HG02973 (cell line): ENCODE measurements at regions not wholly inside any gene's neighbourhood (a gene's known extent, or its start where the extent isn't known, plus 50 kb on each side); places are given as distances from the start of the nearest gene placed in this dataset.
"Not testable (repeated sequence)": the region's sequence is repeated elsewhere in the genome, so short reads cannot be mapped to it uniquely, and the experiment has no call there.

Source experiments
- ATAC-seq: cut with Tn5 transposase; IDR thresholded peaks from one replicate; pipeline ENCODE4 v1.9.1; 2021; ENCODE audit warnings: moderate library complexity; ENCODE audit not compliant: unreplicated experiment

GRCh38 chr16:77488652-77489051 is 53.8 kb upstream of the ADAMTS18 start:
- ATAC-seq = no peak

- no peak for ATAC-seq
These were observed 56.3 kb upstream of the ADAMTS18 start for GRCh38 chr16:77491091-77491490.

GRCh38 chr16:77496934-77497333 is 62.1 kb upstream of the ADAMTS18 start:
- ATAC-seq = no peak

GRCh38 chr16:77499373-77500285 is 64.8 kb upstream of the ADAMTS18 start:
- no peak for ATAC-seq

DNA sequence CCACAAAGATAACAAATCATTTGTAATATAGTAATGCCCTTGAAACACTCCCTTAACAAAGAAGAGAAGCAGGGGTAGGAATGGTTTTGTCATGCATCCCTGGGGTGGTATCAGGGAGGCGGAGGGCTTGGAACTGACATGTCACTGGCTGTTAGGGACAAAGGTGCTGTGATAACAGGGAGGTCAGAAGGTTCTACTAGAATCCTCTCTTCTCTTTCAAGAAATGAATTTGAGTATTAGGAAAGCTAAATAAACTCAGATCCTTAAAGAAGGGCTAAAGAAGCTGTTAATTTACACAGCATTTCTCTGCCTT is 65.4 kb upstream of the ADAMTS18 start:
- no peak for ATAC-seq

DNA sequence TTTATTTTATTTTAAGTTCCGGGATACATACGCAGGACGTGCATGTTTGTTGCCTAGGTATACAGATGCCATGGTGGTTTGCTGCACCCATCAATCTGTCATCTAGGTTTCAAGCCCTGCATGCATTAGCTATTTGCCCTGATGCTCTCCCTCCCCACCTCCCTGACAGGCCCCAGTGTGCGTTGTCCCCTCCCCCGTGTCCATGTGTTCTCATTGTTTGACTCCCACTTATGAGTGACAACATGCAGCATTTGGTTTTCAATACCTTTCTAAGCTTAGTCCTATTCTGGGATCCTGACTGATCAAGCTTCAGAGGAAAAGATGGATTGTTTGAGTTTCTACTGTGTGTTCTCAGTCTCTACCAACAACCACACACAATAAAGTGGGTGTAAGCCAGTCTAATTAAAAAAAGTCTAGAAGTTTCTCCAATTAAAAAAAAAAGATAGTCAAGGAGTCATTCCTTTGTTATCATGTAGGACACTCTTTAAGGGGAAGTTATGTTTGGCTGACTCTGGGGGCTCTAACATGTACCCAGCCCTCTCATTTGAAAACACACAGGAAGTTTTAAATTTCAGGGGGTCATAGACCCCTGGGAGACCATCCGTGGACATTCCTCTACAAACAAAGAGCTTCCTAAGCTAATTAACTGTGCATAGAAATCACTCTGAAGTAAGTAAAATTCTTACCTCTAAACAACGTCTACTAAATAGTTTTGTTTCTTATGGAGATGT is 66.3 kb upstream of the ADAMTS18 start:
- ATAC-seq = no peak

DNA sequence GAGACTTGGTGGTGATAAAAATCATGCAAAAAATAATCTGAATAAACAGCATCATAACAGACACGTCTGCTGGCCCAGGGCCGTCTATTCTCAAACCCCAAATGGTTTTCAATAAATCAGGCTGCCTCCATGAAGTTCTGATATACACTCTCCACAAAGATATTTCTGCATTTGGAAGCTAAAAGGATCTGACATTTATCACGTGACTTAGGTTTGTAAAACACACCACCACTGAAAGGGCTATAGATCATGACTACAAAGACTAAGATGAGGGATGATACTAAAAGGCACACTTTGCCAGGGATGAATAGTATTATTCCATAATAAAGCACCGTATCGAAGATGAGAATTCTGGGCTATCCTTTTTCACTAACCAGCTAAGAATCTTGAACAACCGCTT is 67.6 kb upstream of the ADAMTS18 start:
- ATAC-seq = no peak

- ATAC-seq = not testable (repeated sequence)
These were observed 71.7 kb upstream of the ADAMTS18 start for GRCh38 chr16:77506492-77506891.

DNA sequence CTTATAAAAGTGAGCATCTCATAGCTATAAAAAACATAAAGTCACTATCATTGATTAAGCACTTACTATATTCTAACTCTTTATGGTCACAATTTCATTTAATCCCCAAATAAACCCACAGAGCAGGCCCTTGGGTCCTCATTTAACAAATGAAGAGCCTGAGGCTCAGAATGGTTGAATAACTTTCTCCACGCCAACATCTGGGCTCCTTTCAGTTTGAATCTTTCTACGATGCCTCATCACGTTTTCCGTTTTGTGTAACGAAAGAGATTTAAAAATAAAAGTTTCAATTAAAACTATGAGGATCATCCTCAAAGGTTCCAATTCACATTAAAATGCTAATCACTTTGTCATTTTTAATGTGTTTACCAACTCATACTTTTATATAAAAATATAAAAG is 74.2 kb upstream of the ADAMTS18 start:
- ATAC-seq = no peak

GRCh38 chr16:77509796-77510195 is 75.0 kb upstream of the ADAMTS18 start:
- ATAC-seq = no peak

DNA sequence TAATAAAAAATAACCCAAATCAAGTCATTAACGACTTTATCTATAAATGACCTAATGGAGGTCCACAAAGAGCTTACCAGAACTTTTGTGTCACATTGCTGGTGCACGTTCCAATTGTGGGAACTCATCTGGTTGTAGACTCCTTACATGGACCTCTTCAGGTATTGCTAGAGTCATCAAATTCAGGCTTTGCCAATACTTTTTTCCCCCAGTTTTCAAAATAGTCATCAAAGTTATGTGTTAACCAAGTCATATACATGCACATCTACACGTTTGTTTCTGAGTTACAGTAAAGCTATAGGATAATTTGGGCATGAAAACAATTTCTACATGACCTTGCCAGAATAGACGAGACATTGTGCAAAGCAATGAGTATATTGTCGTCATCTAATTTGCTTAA is 76.2 kb upstream of the ADAMTS18 start:
- ATAC-seq = no peak

GRCh38 chr16:77514500-77515220 is 79.8 kb upstream of the ADAMTS18 start:
- ATAC-seq = peak; percentile 68

GRCh38 chr16:77525226-77525625 is 90.4 kb upstream of the ADAMTS18 start:
- ATAC-seq = not testable (repeated sequence)

DNA sequence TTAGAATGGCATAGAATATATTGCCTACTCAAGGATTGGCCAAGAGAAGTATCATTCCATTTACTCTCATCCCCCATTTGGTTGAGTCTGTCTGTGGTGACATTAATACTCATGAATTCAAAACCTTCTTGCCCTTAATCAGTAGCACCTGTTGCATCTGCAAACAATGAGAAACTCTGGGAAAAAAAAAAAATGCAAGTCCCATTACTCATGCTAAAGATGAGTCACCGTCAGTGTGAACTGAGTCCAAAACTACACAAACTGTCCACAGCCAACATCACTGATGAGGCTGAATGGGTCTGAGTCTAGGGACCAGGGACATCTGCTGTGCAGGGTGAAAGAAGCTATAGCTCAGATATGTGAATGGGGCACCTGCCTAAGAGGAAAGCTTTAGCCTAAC is 96.9 kb upstream of the ADAMTS18 start:
- no peak for ATAC-seq

GRCh38 chr16:77536809-77537208 is 102.0 kb upstream of the ADAMTS18 start:
- no peak for ATAC-seq

- ATAC-seq = no peak
These were observed 104.7 kb upstream of the ADAMTS18 start for GRCh38 chr16:77539421-77540034.

DNA sequence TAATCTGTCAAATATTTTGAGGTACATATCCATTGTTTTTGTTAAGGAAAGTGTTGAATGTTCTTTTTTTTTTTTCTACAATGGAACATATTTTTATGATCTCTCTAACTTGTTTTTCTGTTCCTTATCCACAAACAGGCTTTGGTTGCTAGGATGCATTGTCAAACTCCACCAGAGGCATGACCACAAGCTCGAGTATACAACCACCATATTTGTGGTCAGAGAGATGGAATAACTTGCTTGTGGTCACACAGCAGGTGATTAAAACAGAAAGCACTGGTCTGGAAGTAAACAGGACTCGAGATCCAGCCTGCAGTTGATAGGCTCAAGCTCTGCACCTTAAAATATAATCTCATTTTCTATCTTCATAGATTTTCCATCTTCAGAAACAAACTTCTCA is 105.8 kb upstream of the ADAMTS18 start:
- no peak for ATAC-seq

DNA sequence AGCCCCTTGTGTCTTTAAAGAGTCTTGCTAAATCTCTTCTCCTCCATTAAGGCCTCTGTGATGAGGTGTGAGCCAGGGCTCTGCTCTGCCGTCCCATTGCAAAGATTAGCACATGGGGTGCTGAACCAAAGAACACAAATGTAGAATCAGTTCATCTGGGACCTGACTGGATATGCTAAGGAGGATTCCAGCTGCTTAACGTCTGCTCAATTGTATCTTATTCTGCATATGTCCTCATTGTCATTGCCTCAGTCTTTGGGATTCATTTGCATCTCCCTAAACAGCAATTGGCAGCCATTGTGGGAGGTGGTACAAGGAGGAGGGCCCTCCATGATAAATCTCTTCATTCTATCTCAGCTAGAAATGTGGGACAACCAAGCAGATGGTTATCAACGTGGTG is 106.3 kb upstream of the ADAMTS18 start:
- no peak for ATAC-seq

- ATAC-seq = no peak
These were observed 113.3 kb upstream of the ADAMTS18 start for GRCh38 chr16:77548151-77548550.

GRCh38 chr16:77548766-77549165 is 113.9 kb upstream of the ADAMTS18 start:
- no peak for ATAC-seq

GRCh38 chr16:77549876-77550275 is 115.0 kb upstream of the ADAMTS18 start:
- no peak for ATAC-seq
